ENCODE measurements at regions not wholly inside any gene's neighbourhood (a gene's known extent, or its start where the extent isn't known, plus 50 kb on each side); places are given as distances from the start of the nearest gene placed in this dataset.

DNA sequence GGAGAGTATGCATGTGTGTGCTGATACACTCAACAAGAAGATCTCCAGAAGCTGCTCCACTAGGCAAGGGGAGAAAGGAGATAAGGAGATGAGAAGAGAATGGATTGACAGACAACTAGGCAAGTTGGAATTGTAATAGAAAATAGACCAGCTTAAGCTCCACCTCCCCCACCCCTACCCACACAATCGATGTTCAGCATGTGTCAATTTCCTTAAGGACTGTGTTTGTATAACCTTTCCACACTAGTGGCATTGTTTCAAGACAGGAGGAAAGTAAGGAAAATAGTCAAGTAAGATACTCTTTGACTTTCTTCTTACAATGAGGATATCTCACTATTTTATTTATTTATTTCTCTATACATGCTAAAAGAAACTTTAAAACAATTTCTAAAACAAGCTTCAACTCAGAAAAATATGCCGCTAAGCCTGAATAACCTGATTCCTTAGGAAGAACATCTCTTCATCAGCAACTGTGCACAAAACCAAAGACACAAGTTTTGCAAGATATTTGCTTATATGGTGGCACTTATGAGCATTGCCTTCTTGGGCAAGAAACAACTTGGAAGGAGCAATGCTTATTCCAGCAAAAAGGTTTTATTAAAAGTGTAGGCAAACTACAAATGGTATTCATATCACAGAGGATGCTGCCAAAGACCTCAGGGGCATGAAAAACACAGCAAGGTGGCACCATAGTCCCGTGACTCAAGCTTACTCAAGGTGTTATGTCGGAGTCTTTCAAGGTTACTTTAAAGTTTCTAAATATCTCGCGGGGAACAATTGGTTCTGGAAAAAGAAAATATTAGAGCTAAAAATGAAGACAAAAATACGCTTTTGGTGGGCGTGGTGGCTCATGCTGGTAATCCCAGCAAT, 249.1 kb downstream of the COL12A1 start:
- Histone ChIP-seq H2AFZ (ENCODE audit: low read length) (no peak overlapping the region), H3K4me2 (ENCODE audit: low read length) (no peak overlapping the region), H3K4me1 (ENCODE audit: insufficient read depth, low read length, poor library complexity, severe bottlenecking) (no peaks in the 10 kb centered on the region), H3K9me3 (ENCODE audit: low read length) (no peaks in the 10 kb centered on the region), H3K27ac (ENCODE audit: low read depth, low read length, poor library complexity, severe bottlenecking) (no peak overlapping the region), H3K4me3 (ENCODE audit: low read depth, low read length, poor library complexity, severe bottlenecking) (no peak overlapping the region), H3K36me3 (ENCODE audit: insufficient read depth, low read length) (no peaks in the 10 kb centered on the region), H4K20me1 (ENCODE audit: insufficient read depth, low read length) (no peaks in the 10 kb centered on the region), H3K9me2 (ENCODE audit: insufficient read depth, low read length) (no peaks in the 10 kb centered on the region), H3K79me2 (ENCODE audit: insufficient read depth, low read depth, low read length) (no peaks in the 10 kb centered on the region)
- ChIA-PET CTCF (ENCODE audit: unreplicated experiment) (no interaction called here), POLR2A (interaction anchor here (0.7 kb wide), 1 partner anchor 14 kb away, joined by 3 read pairs; no protein-coding TSS in a partner anchor)
- TF ChIP-seq, protein P1, sequence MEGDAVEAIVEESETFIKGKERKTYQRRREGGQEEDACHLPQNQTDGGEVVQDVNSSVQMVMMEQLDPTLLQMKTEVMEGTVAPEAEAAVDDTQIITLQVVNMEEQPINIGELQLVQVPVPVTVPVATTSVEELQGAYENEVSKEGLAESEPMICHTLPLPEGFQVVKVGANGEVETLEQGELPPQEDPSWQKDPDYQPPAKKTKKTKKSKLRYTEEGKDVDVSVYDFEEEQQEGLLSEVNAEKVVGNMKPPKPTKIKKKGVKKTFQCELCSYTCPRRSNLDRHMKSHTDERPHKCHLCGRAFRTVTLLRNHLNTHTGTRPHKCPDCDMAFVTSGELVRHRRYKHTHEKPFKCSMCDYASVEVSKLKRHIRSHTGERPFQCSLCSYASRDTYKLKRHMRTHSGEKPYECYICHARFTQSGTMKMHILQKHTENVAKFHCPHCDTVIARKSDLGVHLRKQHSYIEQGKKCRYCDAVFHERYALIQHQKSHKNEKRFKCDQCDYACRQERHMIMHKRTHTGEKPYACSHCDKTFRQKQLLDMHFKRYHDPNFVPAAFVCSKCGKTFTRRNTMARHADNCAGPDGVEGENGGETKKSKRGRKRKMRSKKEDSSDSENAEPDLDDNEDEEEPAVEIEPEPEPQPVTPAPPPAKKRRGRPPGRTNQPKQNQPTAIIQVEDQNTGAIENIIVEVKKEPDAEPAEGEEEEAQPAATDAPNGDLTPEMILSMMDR (conservative IDR thresholded peaks at IDR 0.05; ENCODE audit: low read length) = no peak
- TF ChIP-seq EZH2phosphoT487 (IDR thresholded peaks at IDR 0.05; ENCODE audit: borderline replicate concordance, low read depth, low read length) = no peak
- BruUV-seq (replicated peaks) = no TSS peak
- intact Hi-C loops (cut with micrococcal nuclease; ENCODE audit: unreplicated experiment) = no loop called here
- no peak for DNase-seq (ENCODE audit: low spot score)

DNA sequence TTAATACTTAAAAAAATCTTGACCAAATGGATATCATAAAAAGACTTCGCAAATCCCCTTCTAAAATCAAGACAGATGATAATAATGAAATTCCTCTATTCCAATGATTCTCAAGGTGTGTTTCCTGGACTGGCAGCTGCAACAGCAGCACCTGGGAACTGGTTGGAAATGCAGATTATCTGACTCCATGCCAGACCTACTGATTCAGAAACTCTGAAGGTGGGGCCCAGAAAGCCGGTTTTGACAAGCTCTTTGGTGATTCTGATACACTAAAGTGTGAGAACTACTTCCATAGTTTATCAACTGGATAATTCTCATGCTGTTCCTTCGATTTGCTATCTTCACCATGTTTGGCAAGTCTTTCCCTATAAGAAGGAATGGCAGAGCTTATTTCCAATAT, 252.1 kb downstream of the COL12A1 start:
- Histone ChIP-seq H3K9me2 (ENCODE audit: insufficient read depth, low read length) (no peaks in the 10 kb centered on the region), H3K79me2 (ENCODE audit: insufficient read depth, low read depth, low read length) (no peaks in the 10 kb centered on the region), H3K27ac (ENCODE audit: low read depth, low read length, poor library complexity, severe bottlenecking) (no peak overlapping the region), H4K20me1 (ENCODE audit: insufficient read depth, low read length) (no peaks in the 10 kb centered on the region), H3K36me3 (ENCODE audit: insufficient read depth, low read length) (no peaks in the 10 kb centered on the region), H3K9me3 (ENCODE audit: low read length) (no peaks in the 10 kb centered on the region), H2AFZ (ENCODE audit: low read length) (no peak overlapping the region), H3K4me1 (ENCODE audit: insufficient read depth, low read length, poor library complexity, severe bottlenecking) (no peaks in the 10 kb centered on the region), H3K4me3 (ENCODE audit: low read depth, low read length, poor library complexity, severe bottlenecking) (no peak overlapping the region), H3K4me2 (ENCODE audit: low read length) (no peak overlapping the region)
- TF ChIP-seq EZH2phosphoT487 (IDR thresholded peaks at IDR 0.05; ENCODE audit: borderline replicate concordance, low read depth, low read length) = no peak
- TF ChIP-seq, protein P1 (conservative IDR thresholded peaks at IDR 0.05; ENCODE audit: low read length) = no peak
- ChIA-PET POLR2A (interaction anchor here (1.0 to 1.5 kb wide), 3 partner anchors 10 to 26 kb away, joined by 3 to 4 read pairs (median 3); no protein-coding TSS in a partner anchor), CTCF (ENCODE audit: unreplicated experiment) (no interaction called here)
- intact Hi-C loops (cut with micrococcal nuclease; ENCODE audit: unreplicated experiment) = no loop called here
- no peak for DNase-seq (ENCODE audit: low spot score)
- no TSS peak for BruUV-seq (replicated peaks)

GRCh38 chr6:74946961-74947360, 258.9 kb downstream of the COL12A1 start:
- no TSS peak for BruUV-seq (replicated peaks)
- H3K9me3 ChIP-seq (ENCODE audit: low read length) = no peaks in the 10 kb centered on the region
- CTCF ChIA-PET (ENCODE audit: unreplicated experiment) = no interaction called here
- H3K9me2 ChIP-seq (ENCODE audit: insufficient read depth, low read length) = no peaks in the 10 kb centered on the region
- intact Hi-C loops (cut with micrococcal nuclease; ENCODE audit: unreplicated experiment) = no loop called here
- no peak overlapping the region for H2AFZ ChIP-seq (ENCODE audit: low read length)
- TF ChIP-seq, protein P1 (conservative IDR thresholded peaks at IDR 0.05; ENCODE audit: low read length) = no peak
- no peak for TF ChIP-seq EZH2phosphoT487 (IDR thresholded peaks at IDR 0.05; ENCODE audit: borderline replicate concordance, low read depth, low read length)
- no peaks in the 10 kb centered on the region for H3K4me1 ChIP-seq (ENCODE audit: insufficient read depth, low read length, poor library complexity, severe bottlenecking)
- no peak overlapping the region for H3K27ac ChIP-seq (ENCODE audit: low read depth, low read length, poor library complexity, severe bottlenecking)
- H4K20me1 ChIP-seq (ENCODE audit: insufficient read depth, low read length) = no peaks in the 10 kb centered on the region
- POLR2A ChIA-PET = interaction anchor here (0.6 kb wide), 1 partner anchor 641 kb away, joined by 3 read pairs; no protein-coding TSS in a partner anchor
- H3K4me3 ChIP-seq (ENCODE audit: low read depth, low read length, poor library complexity, severe bottlenecking) = no peak overlapping the region
- no peaks in the 10 kb centered on the region for H3K79me2 ChIP-seq (ENCODE audit: insufficient read depth, low read depth, low read length)
- H3K36me3 ChIP-seq (ENCODE audit: insufficient read depth, low read length) = no peaks in the 10 kb centered on the region
- DNase-seq (ENCODE audit: low spot score) = no peak
- H3K4me2 ChIP-seq (ENCODE audit: low read length) = no peak overlapping the region
